ENCODE measurements at regions not wholly inside any gene's neighbourhood (a gene's known extent, or its start where the extent isn't known, plus 50 kb on each side); places are given as distances from the start of the nearest gene placed in this dataset.

DNA sequence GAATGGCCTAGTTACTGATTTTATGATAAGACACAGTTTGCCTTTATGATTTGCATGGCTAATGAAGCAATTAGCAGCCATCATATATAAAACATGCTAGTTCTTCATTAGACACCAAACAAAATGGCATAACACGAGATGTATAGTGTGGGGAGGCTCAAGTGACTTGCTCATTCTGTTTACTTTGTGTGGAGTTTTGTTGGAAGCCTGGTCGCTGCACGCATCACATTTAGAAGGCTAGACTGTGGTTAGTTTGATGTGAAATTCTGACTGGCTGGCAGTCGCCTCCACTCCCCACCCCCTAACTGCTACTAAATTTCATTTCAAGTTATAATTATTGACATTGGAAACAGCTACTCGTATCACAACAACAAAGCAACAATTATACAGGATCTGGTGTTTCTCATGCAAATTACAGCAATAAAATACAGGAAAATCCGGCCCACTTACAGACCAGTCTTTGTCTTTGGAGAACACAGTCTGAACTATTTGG, 356.1 kb downstream of the LMO4 start:
- no peaks in the 10 kb centered on the region for H3K36me3 ChIP-seq (replicated peaks in 1 of 2; ENCODE audit: control insufficient read depth in 1 of 2, insufficient read depth in 2 of 2, low read length in 2 of 2)
- H3K4me3 ChIP-seq (replicated peaks in 1 of 3; ENCODE audit: low read depth in 2 of 3, low read length in 3 of 3) = no peak overlapping the region
- H3K27me3 Mint-ChIP-seq (ENCODE audit: low read depth in 3 of 3) = peaks cover 0 to 1% (median 0%) of the 10 kb centered on the region in 3 donors
- no CpG with 5 or more reads among the region's 6 CpGs for WGBS (ENCODE audit: insufficient coverage)
- no peaks in the 10 kb centered on the region for H3K36me3 Mint-ChIP-seq
- H3K27ac ChIP-seq (ENCODE audit: low read depth in 1 of 2, low read length in 2 of 2) = no peak overlapping the region
- H3K79me2 ChIP-seq (ENCODE audit: insufficient read depth, low read length) = no peaks in the 10 kb centered on the region
- H4K20me1 ChIP-seq (ENCODE audit: insufficient read depth, low read length) = no peaks in the 10 kb centered on the region
- no peak for DNase-seq
- TF ChIP-seq, protein P1, sequence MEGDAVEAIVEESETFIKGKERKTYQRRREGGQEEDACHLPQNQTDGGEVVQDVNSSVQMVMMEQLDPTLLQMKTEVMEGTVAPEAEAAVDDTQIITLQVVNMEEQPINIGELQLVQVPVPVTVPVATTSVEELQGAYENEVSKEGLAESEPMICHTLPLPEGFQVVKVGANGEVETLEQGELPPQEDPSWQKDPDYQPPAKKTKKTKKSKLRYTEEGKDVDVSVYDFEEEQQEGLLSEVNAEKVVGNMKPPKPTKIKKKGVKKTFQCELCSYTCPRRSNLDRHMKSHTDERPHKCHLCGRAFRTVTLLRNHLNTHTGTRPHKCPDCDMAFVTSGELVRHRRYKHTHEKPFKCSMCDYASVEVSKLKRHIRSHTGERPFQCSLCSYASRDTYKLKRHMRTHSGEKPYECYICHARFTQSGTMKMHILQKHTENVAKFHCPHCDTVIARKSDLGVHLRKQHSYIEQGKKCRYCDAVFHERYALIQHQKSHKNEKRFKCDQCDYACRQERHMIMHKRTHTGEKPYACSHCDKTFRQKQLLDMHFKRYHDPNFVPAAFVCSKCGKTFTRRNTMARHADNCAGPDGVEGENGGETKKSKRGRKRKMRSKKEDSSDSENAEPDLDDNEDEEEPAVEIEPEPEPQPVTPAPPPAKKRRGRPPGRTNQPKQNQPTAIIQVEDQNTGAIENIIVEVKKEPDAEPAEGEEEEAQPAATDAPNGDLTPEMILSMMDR (IDR thresholded peaks at IDR 0.05) = no peak
- peaks cover 11% of the 10 kb centered on the region for H3K4me1 Mint-ChIP-seq
- H2AFZ ChIP-seq (ENCODE audit: insufficient read depth, low read depth, low read length, poor library complexity, severe bottlenecking) = no peak overlapping the region
- no peak overlapping the region for H3K9ac ChIP-seq (ENCODE audit: insufficient read depth, low read length, poor library complexity, severe bottlenecking)
- intact Hi-C loops (cut with micrococcal nuclease) = no loop called here
- no peak overlapping the region for H3K4me2 ChIP-seq (replicated peaks; ENCODE audit: extremely low read depth, low read length, poor library complexity, severe bottlenecking)
- H3K9me3 Mint-ChIP-seq = no peaks in the 10 kb centered on the region
- no peak overlapping the region for H3K27ac Mint-ChIP-seq
- H3K4me3 Mint-ChIP-seq = no peak overlapping the region
- no peaks in the 10 kb centered on the region for H3K4me1 ChIP-seq (ENCODE audit: control insufficient read depth in 1 of 2, insufficient read depth in 2 of 2, low read length in 2 of 2)
- no peaks in the 10 kb centered on the region for H3K27me3 ChIP-seq (ENCODE audit: control insufficient read depth in 2 of 2, insufficient read depth in 2 of 2, low read length in 2 of 2)
- no peaks in the 10 kb centered on the region for H3K9me3 ChIP-seq (replicated peaks in 1 of 2; ENCODE audit: control insufficient read depth in 1 of 2, insufficient read depth in 1 of 2, low read length in 2 of 2)

DNA sequence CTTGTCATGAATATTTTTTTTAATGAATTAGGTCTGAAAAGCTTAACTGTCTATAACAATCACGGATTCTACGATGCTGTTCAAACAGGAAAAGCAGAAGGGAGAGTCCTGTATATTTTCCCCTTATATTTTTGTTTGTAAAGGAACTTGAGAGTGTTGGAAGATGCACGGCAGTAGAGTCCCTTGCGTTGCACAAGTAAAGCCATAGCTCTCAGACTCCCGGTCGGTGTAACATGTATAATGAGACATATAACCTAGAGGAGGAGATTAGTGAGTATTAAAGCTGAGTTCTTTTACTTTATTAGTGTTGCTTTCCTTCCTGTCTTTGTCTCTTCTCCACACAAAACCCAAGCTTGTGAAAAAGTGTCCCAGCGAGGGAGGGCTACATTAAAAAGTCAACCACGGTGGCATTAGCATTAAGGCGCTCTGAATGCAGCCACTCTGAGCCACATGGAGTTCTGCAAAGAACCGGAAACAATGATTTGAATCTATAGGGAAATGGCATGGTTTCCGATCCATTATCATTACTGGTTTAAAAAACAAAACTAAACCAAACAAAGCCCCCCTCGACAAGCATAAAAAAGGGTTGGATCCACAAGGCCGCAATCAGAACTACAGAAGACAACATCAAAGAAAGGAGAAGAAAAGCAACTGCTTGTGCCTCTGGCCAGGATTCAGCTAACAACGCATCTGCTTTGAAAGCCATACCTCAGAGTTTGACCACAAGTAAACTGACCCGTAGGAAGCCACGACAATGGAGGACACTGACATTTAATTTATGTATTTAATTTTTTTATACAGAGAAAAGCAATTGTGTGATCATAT, 356.8 kb downstream of the LMO4 start:
- no peak overlapping the region for H3K27ac ChIP-seq (ENCODE audit: low read depth in 1 of 2, low read length in 2 of 2)
- H3K9ac ChIP-seq (ENCODE audit: insufficient read depth, low read length, poor library complexity, severe bottlenecking) = no peak overlapping the region
- H3K4me3 ChIP-seq (replicated peaks in 1 of 3; ENCODE audit: low read depth in 2 of 3, low read length in 3 of 3) = no peak overlapping the region
- H3K4me3 Mint-ChIP-seq = no peak overlapping the region
- no peak overlapping the region for H3K4me2 ChIP-seq (replicated peaks; ENCODE audit: extremely low read depth, low read length, poor library complexity, severe bottlenecking)
- H4K20me1 ChIP-seq (ENCODE audit: insufficient read depth, low read length) = no peaks in the 10 kb centered on the region
- intact Hi-C loops (cut with micrococcal nuclease) = no loop called here
- 68% methylated on average over 4 of the region's 16 CpGs for WGBS (ENCODE audit: insufficient coverage)
- H3K9me3 ChIP-seq (replicated peaks in 1 of 2; ENCODE audit: control insufficient read depth in 1 of 2, insufficient read depth in 1 of 2, low read length in 2 of 2) = no peaks in the 10 kb centered on the region
- TF ChIP-seq, protein P1 (IDR thresholded peaks at IDR 0.05) = no peak
- H3K27me3 ChIP-seq (ENCODE audit: control insufficient read depth in 2 of 2, insufficient read depth in 2 of 2, low read length in 2 of 2) = no peaks in the 10 kb centered on the region
- no peak for DNase-seq
- H3K36me3 Mint-ChIP-seq = no peaks in the 10 kb centered on the region
- H3K36me3 ChIP-seq (replicated peaks in 1 of 2; ENCODE audit: control insufficient read depth in 1 of 2, insufficient read depth in 2 of 2, low read length in 2 of 2) = no peaks in the 10 kb centered on the region
- peaks cover 0 to 1% (median 0%) of the 10 kb centered on the region in 3 donors for H3K27me3 Mint-ChIP-seq (ENCODE audit: low read depth in 3 of 3)
- peaks cover 11% of the 10 kb centered on the region for H3K4me1 Mint-ChIP-seq
- no peak overlapping the region for H3K27ac Mint-ChIP-seq
- no peaks in the 10 kb centered on the region for H3K9me3 Mint-ChIP-seq
- no peak overlapping the region for H2AFZ ChIP-seq (ENCODE audit: insufficient read depth, low read depth, low read length, poor library complexity, severe bottlenecking)
- H3K4me1 ChIP-seq (ENCODE audit: control insufficient read depth in 1 of 2, insufficient read depth in 2 of 2, low read length in 2 of 2) = no peaks in the 10 kb centered on the region
- H3K79me2 ChIP-seq (ENCODE audit: insufficient read depth, low read length) = no peaks in the 10 kb centered on the region

Data from CD14-positive monocyte (primary cell).